HL-60/S4 (cell line): ENCODE measurements at regions not wholly inside any gene's neighbourhood (a gene's known extent, or its start where the extent isn't known, plus 50 kb on each side); places are given as distances from the start of the nearest gene placed in this dataset.
"Not testable (repeated sequence)": the region's sequence is repeated elsewhere in the genome, so short reads cannot be mapped to it uniquely, and the experiment has no call there.

ENCODE experiments used
- in situ Hi-C: fragments of 300-500 bp; cut with MboI; formaldehyde crosslinking; loops from 2 replicates; pipeline ENCODE4 v1.14.3; 2022; ENCODE audit warnings: low sequenced_read_pairs

- in situ Hi-C loops = no loop called here
Observed at GRCh38 chr6:99801805-99802204, 192.2 kb downstream of the MCHR2 start.

DNA sequence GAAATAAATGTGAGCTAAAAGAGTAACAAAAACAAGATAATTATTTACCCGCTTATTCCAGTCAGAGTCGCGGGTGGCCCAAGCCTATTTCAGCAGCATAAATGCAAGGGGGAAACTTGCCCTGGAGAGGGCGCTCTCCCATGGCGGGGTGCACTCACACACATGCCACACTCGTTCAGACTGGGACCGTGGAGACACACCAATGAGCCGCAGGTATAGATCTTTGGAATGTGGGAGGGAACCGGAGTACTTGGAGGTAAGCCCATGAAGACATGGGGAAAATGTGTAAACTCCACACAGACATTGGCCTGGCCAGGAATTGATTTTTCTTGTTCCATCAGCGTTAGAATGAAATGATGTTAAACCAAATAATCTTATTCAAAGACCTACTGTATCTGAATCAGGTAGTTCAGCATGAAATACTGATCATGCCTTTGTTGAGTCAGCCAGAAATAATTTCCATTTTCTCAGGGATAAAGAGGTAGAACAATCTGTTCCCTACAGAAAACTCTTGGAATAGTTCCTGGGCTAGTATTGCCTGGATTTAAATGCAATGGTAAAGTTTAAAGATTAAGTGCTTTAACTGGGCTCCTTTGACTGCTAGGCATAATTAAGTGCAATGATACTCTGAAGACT lies 191.5 kb downstream of the MCHR2 start:
- in situ Hi-C loops = no loop called here

GRCh38 chr6:99808992-99809391 lies 185.0 kb downstream of the MCHR2 start:
- in situ Hi-C loops = no loop called here

DNA sequence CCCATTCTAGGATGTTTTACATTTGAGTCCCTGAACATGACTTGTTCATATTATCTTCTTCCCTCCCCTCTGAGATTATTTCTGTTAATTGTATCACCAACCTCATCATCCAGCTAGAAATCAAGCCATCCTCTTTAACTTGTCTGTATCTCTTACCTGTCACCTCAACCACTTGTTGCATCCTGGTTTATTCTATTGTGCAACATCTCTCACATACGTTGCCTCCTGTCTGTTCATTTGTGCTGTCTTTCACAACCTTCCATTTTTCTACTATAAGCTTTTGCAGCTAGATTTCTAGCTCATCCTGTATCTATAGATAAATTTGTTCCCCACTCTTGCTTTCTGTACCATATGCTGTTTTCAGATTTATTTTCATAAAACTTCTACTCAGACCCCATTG lies 183.7 kb downstream of the MCHR2 start:
- in situ Hi-C loops = no loop called here

- in situ Hi-C loops = no loop called here
Observed at GRCh38 chr6:99810942-99811620, 182.9 kb downstream of the MCHR2 start.

DNA sequence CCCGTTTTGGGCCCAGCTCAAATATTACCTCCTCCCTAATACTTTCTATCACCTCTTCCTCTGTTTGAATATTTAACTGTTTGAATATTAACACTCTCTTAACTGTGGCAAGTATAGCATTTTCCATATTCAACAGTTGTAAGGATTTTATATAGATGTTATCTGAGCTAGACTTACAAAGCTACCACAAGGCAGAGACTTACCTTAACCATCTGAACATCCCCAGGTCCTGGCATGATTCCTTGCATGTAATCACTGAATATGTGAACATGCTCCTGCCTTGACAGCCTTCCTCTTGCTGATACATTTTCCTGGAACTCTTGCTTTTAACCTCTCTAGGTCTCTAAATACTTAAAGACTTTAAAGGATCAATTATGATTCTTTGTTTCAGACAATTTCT lies 182.4 kb downstream of the MCHR2 start:
- in situ Hi-C loops = no loop called here

DNA sequence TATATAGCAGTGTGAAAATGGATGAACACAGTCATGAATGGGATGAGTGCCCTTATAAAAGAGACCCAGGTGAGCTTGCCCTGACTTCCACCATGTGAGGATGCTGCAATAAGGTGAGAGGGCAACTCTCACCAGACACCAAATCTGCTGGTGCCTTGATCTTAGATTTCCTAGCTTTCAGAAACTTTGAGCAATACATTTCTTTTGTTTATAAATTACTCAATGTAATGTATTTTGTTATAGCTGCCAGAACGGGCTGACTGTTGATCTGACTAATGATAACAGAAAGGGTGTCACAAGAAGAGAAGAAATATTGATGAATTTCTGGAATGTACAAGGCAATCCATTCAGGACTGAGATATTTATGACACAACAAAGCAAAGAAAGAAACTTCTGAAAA lies 180.5 kb downstream of the MCHR2 start:
- in situ Hi-C loops = no loop called here

DNA sequence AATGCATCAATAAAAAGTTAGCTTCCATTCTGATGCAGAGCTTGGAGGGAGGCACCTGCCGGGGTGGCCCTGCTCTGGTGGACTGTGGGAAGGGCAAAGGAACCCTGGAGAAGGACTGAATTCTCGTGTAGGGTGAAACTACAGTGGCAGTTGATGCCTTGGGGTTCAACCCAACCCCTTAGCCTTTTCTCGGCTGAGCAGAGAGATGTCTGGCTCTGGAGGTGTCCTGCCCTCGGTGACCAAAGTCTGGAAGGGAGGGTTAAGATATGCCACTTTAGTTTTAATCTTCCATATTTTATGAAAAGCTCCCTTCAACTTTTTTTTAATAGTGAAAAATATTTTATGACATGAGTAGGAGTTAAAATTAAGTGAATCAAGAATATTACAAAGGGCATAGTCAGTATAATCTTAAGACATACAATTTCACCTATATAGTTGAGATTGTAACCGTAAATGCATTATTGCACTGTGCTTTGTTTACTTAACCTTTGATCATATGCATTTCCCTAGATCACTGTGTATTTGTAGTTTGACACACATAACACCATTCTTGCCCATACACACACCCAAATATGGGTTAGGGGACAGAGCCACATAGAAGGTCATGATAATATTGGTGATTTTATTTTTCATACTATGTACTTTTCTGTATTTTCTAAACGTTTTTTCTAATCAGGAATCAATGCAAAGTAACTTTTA lies 179.6 kb downstream of the MCHR2 start:
- in situ Hi-C loops = no loop called here

DNA sequence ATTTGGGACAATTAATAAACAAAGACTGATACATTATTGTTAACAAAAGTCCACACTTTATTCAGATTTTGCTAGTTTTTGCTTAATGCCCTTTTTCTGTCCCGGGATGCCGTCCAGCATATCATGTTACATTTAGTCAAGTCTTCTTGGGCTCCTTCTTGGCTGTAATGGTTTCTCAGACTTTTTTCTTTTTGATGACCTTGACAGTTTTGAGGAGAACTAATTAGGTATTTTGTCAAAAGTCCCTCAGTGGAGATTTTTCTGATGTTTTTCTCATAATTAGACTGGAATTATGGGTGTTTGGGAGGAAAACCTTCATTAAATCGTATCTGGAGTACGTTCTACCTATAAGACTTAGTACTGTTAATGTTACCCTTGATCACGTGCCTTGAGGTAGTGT lies 177.2 kb downstream of the MCHR2 start:
- in situ Hi-C loops = no loop called here

DNA sequence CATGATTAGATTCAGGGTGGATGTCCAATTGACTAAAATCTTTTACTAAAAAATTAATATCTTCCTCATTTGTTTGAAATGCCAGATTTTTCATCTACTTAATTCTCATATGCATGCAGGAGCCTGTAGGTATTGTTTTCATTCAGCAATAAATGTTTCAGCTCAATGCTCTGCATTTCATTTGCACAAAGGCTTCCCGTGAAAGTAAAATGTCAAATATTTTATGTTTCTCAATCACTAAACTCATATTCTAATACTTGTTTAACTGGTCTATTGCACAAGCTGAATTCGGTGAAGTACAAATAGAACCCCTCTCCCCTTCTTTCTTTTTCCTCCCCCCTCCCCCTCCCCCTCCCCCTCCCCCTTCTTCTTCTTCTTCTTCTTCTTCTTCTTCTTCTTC lies 175.9 kb downstream of the MCHR2 start:
- in situ Hi-C loops = no loop called here

DNA sequence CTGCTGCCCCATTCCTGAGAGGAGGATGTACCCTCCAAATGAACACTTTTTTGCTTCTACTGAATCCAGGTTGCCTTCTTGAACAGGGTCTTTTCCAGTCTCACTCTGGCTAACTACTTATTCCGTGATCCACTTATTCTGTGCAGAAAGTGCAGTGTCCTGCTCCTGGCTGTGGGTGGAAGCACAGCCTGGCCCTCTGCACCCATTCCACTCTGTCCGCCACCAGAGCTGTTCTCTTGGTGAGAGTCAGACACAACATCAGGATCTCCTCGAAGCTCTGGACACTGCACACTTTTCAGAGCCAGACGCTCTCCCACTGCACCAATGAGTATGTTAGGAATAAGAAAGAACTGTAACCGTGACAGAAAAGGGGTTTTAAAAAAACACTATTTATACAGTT lies 174.2 kb downstream of the MCHR2 start:
- in situ Hi-C loops = no loop called here

- in situ Hi-C loops = no loop called here
Observed at GRCh38 chr6:99821164-99821563, 172.9 kb downstream of the MCHR2 start.

- in situ Hi-C loops = no loop called here
Observed at GRCh38 chr6:99822741-99823512, 171.1 kb downstream of the MCHR2 start.

DNA sequence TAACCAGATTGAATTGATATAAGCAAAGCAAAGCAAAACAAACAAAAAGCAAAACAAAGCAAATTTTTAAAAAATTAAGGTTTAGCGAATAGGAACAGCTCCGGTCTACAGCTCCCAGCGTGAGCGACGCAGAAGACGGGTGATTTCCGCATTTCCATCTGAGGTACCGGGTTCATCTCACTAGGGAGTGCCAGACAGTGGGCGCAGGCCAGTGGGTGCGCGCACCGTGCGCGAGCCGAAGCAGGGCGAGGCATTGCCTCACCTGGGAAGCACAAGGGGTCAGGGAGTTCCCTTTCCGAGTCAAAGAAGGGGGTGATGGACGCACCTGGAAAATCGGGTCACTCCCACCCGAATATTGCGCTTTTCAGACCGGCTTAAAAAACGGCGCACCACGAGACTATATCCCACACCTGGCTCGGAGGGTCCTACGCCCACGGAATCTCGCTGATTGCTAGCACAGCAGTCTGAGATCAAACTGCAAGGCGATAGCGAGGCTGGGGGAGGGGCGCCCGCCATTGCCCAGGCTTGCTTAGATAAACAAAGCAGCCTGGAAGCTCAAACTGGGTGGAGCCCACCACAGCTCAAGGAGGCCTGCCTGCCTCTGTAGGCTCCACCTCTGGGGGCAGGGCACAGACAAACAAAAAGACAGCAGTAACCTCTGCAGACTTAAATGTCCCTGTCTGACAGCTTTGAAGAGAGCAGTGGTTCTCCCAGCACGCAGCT lies 170.3 kb downstream of the MCHR2 start:
- in situ Hi-C loops = not testable (repeated sequence)

DNA sequence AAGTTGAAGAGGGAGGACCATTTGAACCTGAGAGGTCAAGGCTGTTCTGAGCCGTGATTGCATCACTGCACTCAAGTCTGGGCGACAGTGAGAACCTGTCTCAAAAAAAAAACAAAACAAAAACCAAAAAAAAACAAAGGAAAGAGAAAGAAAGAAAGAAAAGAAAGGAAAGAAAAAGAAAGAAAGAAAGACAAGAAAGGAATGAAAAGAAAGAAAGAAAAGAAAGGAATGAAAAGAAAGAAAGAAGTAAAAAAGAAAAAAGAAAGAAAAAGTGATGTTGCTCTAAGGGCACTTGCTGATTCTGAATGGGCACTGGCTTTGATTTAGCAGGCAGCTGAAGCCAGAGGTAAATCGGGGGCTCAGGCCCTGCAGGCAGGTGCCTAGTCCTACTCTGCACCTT lies 161.0 kb downstream of the MCHR2 start:
- in situ Hi-C loops = no loop called here

- in situ Hi-C loops = no loop called here
Observed at GRCh38 chr6:99836471-99836870, 157.6 kb downstream of the MCHR2 start.

DNA sequence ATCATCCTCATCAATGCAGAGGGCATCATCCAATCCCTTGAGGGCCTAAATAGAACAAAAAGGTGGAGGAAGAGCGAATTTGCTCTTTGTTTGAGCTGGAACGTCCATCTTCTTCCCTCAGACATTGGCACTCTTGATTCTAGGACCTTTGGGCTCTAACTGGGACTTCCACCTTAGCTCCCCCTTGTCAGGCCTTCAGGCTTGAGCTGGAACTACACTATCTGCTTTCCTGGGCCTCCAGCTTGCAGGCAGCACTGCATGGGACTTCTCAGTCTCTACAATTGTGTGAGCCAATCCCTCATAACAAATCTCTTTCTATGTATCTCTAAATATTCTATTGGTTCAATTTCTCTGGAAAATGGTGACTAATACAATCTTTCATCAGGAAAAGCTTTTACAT lies 155.4 kb downstream of the MCHR2 start:
- in situ Hi-C loops = no loop called here

DNA sequence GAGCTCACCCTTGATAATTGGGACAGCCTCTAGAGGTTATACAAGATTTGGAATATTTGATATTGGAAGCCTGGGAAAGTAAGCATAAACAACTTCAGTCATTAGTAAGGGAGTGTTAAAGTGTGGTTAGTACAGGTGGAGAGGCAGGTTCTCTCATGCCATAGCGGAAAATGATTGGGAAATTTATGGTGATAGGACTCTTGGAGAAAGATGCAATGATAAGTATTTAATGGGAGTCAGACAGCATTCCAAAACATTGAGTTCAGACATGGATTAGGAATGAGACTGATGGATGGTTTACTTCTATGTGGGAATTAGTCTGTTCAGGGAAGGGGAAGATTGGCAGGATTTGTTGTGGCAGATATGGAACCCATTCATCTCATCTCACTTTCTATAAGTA lies 152.7 kb downstream of the MCHR2 start:
- in situ Hi-C loops = no loop called here

DNA sequence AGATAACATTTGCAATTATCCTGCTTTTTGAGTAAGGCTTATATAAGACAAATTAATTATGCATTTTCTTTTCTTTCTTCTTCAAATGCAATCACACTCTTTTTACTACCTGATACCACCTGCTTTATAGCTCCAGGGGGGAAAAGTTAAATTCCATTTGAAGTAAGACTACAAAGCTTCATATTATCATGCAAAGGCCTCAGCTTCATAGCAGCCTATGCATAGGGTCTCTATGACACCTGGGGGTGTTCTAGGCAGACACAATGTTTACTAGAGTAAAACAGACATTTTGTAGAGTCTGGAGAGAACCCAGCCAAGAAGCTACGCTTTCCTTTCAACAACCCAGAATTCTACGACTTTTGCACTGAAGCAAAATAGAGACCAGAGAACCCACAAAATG lies 148.0 kb downstream of the MCHR2 start:
- in situ Hi-C loops = no loop called here

- in situ Hi-C loops = no loop called here
Observed at GRCh38 chr6:99850841-99851240, 143.2 kb downstream of the MCHR2 start.

GRCh38 chr6:99852031-99852430 lies 142.0 kb downstream of the MCHR2 start:
- in situ Hi-C loops = no loop called here
